ENCODE measurements at regions not wholly inside any gene's neighbourhood (a gene's known extent, or its start where the extent isn't known, plus 50 kb on each side); places are given as distances from the start of the nearest gene placed in this dataset.

DNA sequence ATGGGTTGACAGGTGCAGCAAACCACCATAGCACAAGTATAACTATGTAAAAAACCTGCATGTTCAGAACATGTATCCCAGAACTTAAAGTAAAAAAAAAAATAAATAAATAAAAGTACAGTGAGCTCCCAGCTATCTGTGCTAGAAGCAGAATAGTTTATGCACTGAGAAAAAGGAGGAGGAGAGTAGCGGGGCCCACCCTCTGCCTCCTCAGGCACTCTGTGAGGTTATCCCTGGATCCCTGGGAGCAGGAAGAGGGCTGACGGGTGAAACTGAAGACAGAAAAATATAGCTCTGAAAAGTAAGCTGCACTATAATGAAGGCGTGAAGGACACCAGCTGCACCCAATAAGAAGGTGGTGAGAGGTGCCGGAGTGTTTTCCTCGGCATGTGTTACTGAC, 117.2 kb downstream of the SIPA1L2 start:
- TF ChIP-seq SPI1 (IDR thresholded peaks at IDR 0.05; ENCODE audit: low read depth, low read length): no peak
- TF ChIP-seq POLR2AphosphoS5 (IDR thresholded peaks at IDR 0.05; ENCODE audit: low read depth, low read length): no peak
- no peak for TF ChIP-seq POLR2A (IDR thresholded peaks at IDR 0.05; ENCODE audit: low read depth, low read length)
